ENCODE measurements at regions not wholly inside any gene's neighbourhood (a gene's known extent, or its start where the extent isn't known, plus 50 kb on each side); places are given as distances from the start of the nearest gene placed in this dataset.

- DNase-seq = no peak
Observed at GRCh38 chr16:54808890-54809289, 121.8 kb upstream of the IRX5 start.

DNA sequence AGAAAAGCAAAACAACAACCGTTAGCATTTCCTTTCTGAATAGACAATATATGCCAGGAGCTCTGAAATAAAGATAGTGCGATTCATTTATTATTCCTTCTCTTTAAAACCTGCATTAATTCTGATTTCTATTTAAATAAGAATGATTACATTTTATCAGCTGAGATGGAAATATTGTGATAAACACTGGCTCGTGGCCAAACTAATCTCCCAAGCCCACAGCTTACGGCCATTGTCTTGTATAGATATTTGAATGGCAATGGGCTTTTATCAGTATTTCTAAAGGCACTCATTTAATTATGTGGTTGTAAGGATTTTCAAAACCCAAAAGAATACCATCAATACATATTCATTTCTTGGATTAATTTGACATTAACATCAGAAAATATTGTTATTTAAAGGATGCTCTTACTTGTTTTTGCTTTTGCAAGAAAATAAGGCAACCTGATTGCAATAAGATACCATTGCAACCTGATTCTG is 123.7 kb upstream of the IRX5 start:
- no peak for DNase-seq

DNA sequence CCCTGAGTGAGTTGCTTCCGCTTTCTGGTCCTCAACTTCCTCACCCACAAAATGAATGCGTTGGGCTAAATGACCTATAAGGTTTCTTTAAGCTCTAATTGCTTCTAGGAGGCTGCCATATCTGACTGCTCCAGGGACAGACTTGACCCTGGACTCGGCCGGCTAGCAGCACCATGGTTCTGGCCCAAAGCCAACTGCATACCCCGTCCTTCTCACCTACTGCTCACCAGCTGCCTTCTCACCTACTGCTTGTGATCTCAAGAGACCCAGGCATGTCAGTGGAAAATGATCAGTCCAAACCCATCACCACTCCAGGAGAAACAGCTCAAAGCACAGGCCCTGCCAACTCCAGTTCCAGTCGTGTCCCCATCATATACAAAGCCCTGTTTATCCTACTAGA is 124.3 kb upstream of the IRX5 start:
- no peak for DNase-seq

DNA sequence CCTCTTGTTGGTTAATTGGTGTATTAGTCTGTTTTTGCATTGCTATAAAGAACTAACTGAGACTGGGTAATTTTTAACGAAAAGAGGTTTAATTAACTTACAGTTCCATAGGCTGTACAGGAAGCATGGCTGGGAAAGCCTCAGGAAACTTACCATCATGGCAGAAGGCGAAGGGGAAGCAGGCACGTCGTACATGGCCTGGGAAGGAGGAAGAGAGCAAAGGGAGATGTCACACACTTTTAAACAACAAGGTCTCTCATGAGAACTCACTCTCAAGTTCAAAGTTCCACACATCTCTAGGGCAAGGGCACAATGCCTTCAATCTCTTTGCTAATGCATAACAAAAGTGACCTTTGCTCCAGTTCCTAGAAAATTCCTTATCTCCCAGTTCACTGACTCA is 125.0 kb upstream of the IRX5 start:
- DNase-seq = no peak

DNA sequence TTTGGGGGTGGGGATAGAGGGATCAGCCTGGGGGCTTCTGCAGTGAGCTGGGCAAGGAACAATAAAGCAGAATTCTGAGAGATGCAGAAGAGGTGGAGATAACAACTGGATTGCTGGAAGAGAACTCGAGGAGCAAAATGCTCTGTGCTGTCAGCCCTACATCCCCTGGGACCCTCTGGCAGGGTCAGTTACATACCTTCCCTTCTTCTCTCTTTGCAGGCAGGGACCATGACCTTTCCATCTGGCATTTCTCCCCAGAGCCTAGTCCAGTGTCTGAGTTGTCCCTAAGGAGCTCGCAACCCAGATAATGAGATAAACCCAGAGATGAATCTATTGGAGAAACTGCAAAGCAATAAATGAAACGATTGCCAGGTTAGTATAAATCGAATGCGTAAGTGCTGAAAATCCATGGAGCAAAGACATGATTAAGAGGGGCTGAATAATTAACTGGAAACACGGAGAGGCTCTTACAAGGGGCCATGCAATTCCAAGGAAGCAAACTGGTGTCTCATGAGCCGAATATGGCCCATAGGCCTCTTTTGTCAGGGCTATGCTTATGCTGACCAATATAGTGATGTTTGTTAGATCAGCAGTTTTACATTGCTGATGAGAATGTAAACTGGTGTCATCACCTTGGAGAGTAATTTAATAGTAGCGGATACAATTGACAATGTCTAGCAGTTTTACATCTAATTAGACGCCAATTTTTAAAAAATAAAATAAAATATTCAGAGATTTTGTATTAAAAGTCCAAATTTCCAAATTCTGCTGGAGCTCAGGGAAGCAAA is 129.4 kb upstream of the IRX5 start:
- DNase-seq = no peak

GRCh38 chr16:54798267-54798666 is 132.4 kb upstream of the IRX5 start:
- DNase-seq = no peak

- no peak for DNase-seq
Observed at GRCh38 chr16:54796211-54796610, 134.5 kb upstream of the IRX5 start.

DNA sequence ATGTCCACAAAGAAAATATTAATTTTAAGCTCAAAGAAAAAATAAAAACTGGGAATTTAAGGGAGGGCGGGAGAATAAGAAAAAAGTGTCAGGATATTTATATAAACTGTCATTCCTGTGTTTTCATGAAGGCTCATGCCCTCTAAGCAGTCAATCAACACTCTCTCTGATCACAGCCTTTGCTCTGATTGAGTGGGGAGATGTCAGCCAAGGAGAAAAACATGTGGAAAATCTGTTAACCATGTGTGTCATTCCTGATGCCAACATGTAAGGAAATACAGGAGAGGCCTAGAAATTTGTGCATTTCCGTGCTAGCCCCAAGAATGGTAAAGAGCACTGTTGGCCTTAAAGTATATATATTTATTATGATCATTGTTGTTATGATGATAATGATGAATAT is 137.9 kb upstream of the IRX5 start:
- DNase-seq = no peak

DNA sequence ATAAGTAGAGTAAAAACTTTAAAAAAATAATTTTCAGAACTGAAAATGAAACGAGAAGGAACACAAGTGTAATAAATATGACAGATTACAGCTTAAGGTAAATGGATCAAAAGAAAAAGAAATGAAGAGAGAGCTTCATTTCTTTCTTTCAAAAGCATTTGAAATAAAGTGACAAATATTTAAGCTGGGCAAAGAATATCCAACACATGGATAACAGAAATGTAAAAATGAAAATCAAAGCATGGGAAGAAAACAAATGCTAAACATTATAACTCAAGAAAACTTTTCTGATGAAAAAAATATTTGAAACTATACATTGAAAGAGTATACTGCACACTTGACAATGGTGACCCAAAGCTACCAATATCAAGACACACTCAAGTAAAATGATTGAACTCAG is 143.6 kb upstream of the IRX5 start:
- no peak for DNase-seq

- DNase-seq = no peak
Observed at GRCh38 chr16:54783980-54784379, 146.7 kb upstream of the IRX5 start.

DNA sequence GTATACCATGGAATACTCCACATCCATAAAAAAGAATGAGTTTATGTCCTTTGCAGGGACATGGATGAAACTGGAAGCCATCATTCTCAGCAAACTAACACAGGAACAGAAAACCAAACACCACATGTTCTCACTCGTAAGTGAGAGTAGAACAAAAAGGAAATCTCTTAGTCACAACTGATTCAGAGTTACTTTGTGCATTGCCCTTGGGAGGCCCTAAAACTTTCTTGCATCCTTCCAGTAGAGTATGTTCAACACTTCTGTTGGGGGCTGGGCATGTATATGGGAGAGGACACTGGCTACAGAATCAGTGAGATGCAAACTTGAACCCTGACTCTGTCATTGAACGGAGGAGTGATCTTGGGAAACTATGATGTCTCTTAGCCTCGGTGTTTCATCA is 147.4 kb upstream of the IRX5 start:
- DNase-seq = no peak

DNA sequence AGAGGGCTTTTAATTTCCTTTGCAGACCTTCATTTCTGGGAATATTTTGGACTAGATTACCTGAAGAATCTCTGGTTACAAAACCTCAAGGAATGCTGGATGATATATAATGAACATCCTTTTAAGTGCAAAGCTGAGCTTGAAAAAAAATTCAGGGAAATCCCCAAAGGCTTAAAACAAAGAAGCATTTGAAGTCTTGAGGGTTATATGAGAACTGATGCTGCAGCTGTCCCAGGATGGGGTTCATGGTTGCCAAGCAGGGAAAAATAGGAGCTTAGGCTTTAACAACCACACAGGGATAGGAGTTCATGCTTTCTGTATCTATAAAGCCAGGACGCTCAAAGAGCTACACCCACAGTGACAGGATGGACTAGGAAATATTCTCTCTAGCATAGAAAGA is 150.4 kb upstream of the IRX5 start:
- DNase-seq = no peak

DNA sequence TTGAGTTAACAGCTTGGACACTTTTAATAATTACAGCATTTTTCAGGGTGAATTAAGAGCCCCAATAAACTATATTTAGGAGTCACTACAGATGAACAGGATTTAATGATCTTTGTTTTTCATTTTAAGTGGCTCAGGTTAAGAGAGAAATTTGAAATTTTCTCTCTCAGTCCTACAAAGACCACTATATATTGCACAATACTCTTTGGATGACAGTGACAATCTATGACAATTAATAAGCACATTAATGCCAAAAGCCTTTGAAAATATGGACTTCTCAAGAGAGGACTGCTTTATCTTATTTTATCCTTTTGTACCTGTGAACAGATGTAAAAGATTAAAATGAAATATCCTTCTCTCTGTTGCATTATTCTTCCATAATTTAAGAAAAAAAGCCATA is 151.1 kb upstream of the IRX5 start:
- DNase-seq = no peak

DNA sequence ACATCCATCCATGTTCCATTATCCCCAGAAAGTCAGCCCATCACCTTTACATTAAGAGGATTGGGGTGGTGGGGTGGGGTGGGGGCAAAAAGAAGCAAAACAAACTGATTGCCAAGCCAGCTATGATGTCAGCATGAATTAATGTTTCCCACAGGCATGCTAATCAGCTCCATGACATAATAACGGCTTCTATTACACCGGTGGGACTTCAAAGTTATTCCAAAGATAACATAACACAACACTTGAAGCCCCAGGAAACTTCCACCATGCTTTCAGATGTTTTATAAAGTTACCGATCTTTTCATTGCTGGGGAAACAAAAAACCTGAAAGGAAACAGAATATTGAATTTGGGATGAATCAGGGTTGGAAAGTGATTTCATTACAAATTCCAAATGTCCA is 155.9 kb upstream of the IRX5 start:
- DNase-seq = no peak

- no peak for DNase-seq
Observed at GRCh38 chr16:54772400-54772799, 158.3 kb upstream of the IRX5 start.

GRCh38 chr16:54766355-54766754 is 164.3 kb upstream of the IRX5 start:
- DNase-seq = no peak

DNA sequence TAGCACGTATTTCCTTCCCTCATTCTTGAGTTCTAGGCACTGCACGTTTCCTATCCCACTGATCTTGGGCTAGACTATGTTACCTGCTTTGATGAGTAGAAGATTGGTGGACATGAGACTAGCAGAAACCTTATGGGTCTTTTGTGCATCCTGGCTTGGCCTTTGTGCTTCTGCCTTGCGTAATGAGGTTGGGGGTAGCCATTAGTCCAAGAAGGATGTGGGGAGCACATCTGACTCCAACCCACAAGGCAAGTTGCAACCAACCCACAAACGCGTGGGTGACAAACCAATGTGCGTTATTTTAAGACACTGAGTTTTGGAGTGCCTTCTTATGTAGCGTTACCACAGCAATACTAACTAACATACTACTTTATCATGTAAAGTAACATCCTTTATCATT is 180.4 kb upstream of the IRX5 start:
- no peak for DNase-seq

DNA sequence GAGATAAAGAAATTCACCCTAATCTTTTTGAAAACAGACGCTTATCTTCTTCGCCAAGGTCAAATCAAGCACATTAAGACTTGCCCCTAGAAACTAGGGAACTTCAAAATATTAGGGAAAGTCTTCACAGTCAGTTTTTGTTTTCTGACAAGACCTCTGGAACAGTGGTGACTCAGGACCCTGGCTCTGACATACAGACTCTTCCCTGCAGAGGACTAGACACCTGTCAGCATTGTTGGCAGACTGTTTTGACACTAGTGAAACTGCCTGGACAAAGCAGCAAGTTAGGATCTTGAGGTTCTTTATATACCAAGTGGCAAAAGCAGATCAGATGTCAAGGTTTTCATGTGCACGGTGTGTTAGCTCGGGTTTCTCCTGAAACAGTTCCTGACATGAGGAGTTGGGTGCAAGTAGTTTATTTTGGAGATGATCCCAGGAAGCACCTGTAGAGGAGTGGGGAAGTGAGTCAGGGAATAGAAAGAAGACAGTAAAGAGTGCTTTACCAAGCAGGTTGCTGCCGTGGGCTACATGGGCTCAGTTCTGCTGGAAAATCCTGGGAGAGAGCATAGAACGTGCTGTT is 182.0 kb upstream of the IRX5 start:
- no peak for DNase-seq

GRCh38 chr16:54746596-54746995 is 184.1 kb upstream of the IRX5 start:
- no peak for DNase-seq

- no peak for DNase-seq
Observed at GRCh38 chr16:54744998-54745397, 185.7 kb upstream of the IRX5 start.

GRCh38 chr16:54742436-54742835 is 188.2 kb upstream of the IRX5 start:
- DNase-seq = no peak

DNA sequence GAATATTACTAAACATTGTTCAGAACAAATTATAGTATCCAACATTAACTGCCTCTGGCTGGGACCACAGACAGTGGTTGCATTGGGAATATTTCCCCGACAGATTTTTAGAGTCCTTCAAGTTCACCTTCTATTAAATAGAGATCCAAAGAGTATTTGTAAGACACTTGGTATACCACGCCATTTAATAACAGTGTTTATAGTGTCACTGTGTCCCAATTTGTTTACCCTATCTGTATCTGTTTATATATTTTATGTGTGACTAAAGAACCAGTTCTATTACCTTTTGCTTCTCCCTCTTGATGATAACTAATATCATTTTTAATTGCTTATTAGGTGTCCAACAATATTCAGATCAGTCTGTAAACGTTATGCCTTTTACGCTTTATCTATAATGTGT is 191.3 kb upstream of the IRX5 start:
- no peak for DNase-seq

DNA sequence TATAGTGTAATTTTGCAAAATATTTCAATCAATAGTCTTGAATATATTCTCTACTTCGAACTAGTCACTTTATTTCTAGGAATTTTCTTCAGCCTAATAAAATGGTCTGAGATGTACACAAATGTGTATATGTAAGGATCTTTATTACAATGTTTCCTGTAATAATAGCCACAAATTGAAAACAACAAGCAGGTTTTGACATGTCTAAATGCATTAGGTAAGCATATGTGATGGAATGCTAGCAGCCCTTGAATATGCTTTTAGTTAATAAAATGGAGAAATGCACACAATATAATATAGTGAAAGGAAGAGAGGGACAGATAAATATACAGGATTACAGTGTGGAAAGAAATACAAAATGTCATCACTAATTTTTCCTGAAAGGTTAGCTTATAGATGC is 196.5 kb upstream of the IRX5 start:
- DNase-seq = no peak

GRCh38 chr16:54727696-54728095 is 203.0 kb upstream of the IRX5 start:
- peak; percentile 11 for DNase-seq

GRCh38 chr16:54724346-54724925 is 206.2 kb upstream of the IRX5 start:
- DNase-seq = no peak
